HL-60 (cell line): ENCODE measurements at regions not wholly inside any gene's neighbourhood (a gene's known extent, or its start where the extent isn't known, plus 50 kb on each side); places are given as distances from the start of the nearest gene placed in this dataset.

Source experiments
- DNase-seq, 2 experiments: peaks; one replicate each; pipeline ENCODE4 v3.0.0-alpha.2; 2010 to 2020; ENCODE audit warnings: low read depth in 1 of 2, low spot score in 1 of 2
- H3K27ac ChIP-seq: fragments of 250-450 bp; sonication (Bioruptor Pico); replicated peaks from 2 replicates; pipeline ENCODE4 v1.5.1; 2020; ENCODE audit warnings: mild to moderate bottlenecking, moderate library complexity
- H3K27me3 ChIP-seq: fragments of 250-450 bp; sonication (Bioruptor Pico); 2 replicates; pipeline ENCODE4 v1.5.1; 2021; ENCODE audit warnings: mild to moderate bottlenecking, moderate library complexity; ENCODE audit not compliant: insufficient read depth, poor library complexity, severe bottlenecking
- H3K4me3 ChIP-seq: replicated peaks from 2 replicates; pipeline ENCODE4 v1.5.1; 2011; ENCODE audit warnings: mild to moderate bottlenecking, control low read depth, low read length; ENCODE audit not compliant: insufficient read depth
- CTCF ChIP-seq: IDR thresholded peaks from one replicate; pipeline ENCODE4 v1.5.1; 2011; ENCODE audit warnings: low read length, control low read depth, inconsistent platforms; ENCODE audit not compliant: insufficient read depth
- GABPA ChIP-seq: IDR thresholded peaks from 2 replicates; pipeline ENCODE4 v1.6.1; 2012; ENCODE audit warnings: low read depth
- POLR2AphosphoS5 ChIP-seq: IDR thresholded peaks from 2 replicates; pipeline ENCODE4 v1.6.1; 2012; ENCODE audit warnings: low read depth
- REST ChIP-seq: IDR thresholded peaks from 2 replicates; pipeline ENCODE4 v1.6.1; 2012; ENCODE audit warnings: low read depth; ENCODE audit not compliant: insufficient replicate concordance
- SPI1 ChIP-seq: IDR thresholded peaks from 2 replicates; pipeline ENCODE4 v1.6.1; 2012; ENCODE audit warnings: low read depth, mild to moderate bottlenecking, borderline replicate concordance

GRCh38 chr13:103941506-103942140, 875.4 kb upstream of the SLC10A2 start:
- DNase-seq, result no peak
- H3K27me3 ChIP-seq, result no peaks in the 10 kb centered on the region
- H3K27ac ChIP-seq, result no peak overlapping the region
- no peak overlapping the region for H3K4me3 ChIP-seq
- TF ChIP-seq POLR2AphosphoS5 (no peak), REST (no peak), GABPA (no peak), CTCF (no peak), SPI1 (no peak)

- TF ChIP-seq SPI1 (no peak), CTCF (no peak), REST (no peak), POLR2AphosphoS5 (no peak), GABPA (no peak)
- no peak overlapping the region for H3K4me3 ChIP-seq
- H3K27me3 ChIP-seq, result no peaks in the 10 kb centered on the region
- H3K27ac ChIP-seq, result no peak overlapping the region
- DNase-seq, result no peak
Measured at GRCh38 chr13:103935117-103935516, 868.9 kb upstream of the SLC10A2 start.

GRCh38 chr13:103931885-103932284, 865.7 kb upstream of the SLC10A2 start:
- no peak overlapping the region for H3K27ac ChIP-seq

More at GRCh38 chr13:103931885-103932284, 865.7 kb upstream of the SLC10A2 start:
- Histone ChIP-seq H3K27me3 (no peaks in the 10 kb centered on the region), H3K4me3 (no peak overlapping the region)
- DNase-seq, result no peak
- TF ChIP-seq SPI1, result no peak
- TF ChIP-seq CTCF, result no peak
- no peak for TF ChIP-seq POLR2AphosphoS5
- no peak for TF ChIP-seq REST
- TF ChIP-seq GABPA, result no peak
